Mesenchymal stem cell (in vitro differentiated cells and primary cell): ENCODE measurements at regions not wholly inside any gene's neighbourhood (a gene's known extent, or its start where the extent isn't known, plus 50 kb on each side); places are given as distances from the start of the nearest gene placed in this dataset.
A peak's percentile ranks its signal among the peaks of the same experiment; 100 is the strongest.

Experiments used
- DNase-seq: peaks from one replicate; pipeline ENCODE4 v3.0.0-alpha.2; 2013
- H2AFZ ChIP-seq: one replicate; pipeline ENCODE4 v1.6.1; 2013; ENCODE audit warnings: low read depth, mild to moderate bottlenecking, control low read depth, inconsistent platforms, low read length, moderate library complexity
- H2AK5ac ChIP-seq: 2 replicates; pipeline ENCODE4 v1.6.1; 2013; ENCODE audit warnings: low read length, moderate library complexity, mild to moderate bottlenecking, inconsistent platforms; ENCODE audit not compliant: severe bottlenecking
- H2BK120ac ChIP-seq: one replicate; pipeline ENCODE4 v1.6.1; 2013; ENCODE audit warnings: low read depth, mild to moderate bottlenecking, inconsistent platforms, low read length, moderate library complexity
- H2BK12ac ChIP-seq, 2 experiments: one replicate each; pipeline ENCODE4 v1.6.1; 2013; ENCODE audit warnings: inconsistent platforms in 2 of 2, low read length in 2 of 2, mild to moderate bottlenecking in 2 of 2, moderate library complexity in 2 of 2, control low read depth in 1 of 2
- H2BK15ac ChIP-seq: one replicate; pipeline ENCODE4 v1.6.1; 2013; ENCODE audit warnings: mild to moderate bottlenecking, low read depth, inconsistent platforms; ENCODE audit not compliant: poor library complexity, severe bottlenecking
- H2BK5ac ChIP-seq: 2 replicates; pipeline ENCODE4 v1.6.1; 2013; ENCODE audit warnings: low read depth, mild to moderate bottlenecking, low read length, control low read depth, inconsistent platforms; ENCODE audit not compliant: poor library complexity, severe bottlenecking
- H3K14ac ChIP-seq, 2 experiments: one replicate each; pipeline ENCODE4 v1.6.1; 2013; ENCODE audit warnings: inconsistent platforms in 2 of 2, low read length in 2 of 2, control low read depth in 1 of 2, mild to moderate bottlenecking in 1 of 2, moderate library complexity in 1 of 2
- H3K18ac ChIP-seq, 2 experiments: one replicate each; pipeline ENCODE4 v1.6.1; 2013; ENCODE audit warnings: inconsistent platforms in 2 of 2, low read length in 2 of 2, control low read depth in 1 of 2, low read depth in 1 of 2, mild to moderate bottlenecking in 1 of 2
- H3K23ac ChIP-seq, 2 experiments: one replicate each; pipeline ENCODE4 v1.6.1; 2013; ENCODE audit warnings: inconsistent platforms in 2 of 2, low read length in 2 of 2, mild to moderate bottlenecking in 2 of 2, moderate library complexity in 2 of 2, control low read depth in 1 of 2
- H3K27ac ChIP-seq: 2 replicates; pipeline ENCODE4 v1.5.1; 2013; ENCODE audit warnings: mild to moderate bottlenecking, moderate library complexity, low read length, control low read depth, inconsistent platforms; ENCODE audit not compliant: poor library complexity, severe bottlenecking
- H3K27me3 ChIP-seq, 2 experiments: 2 replicates each; pipeline versions ENCODE4 v1.6.1 to v1.7.0; 2013; ENCODE audit warnings: low read length in 2 of 2, mild to moderate bottlenecking in 2 of 2, moderate library complexity in 2 of 2, control low read depth in 1 of 2, inconsistent platforms in 1 of 2; ENCODE audit not compliant: control insufficient read depth in 1 of 2, insufficient read depth in 1 of 2
- H3K36me3 ChIP-seq, 2 experiments: 2 replicates each; pipeline versions ENCODE4 v1.6.1 to v1.7.0; 2013; ENCODE audit warnings: low read length in 2 of 2, control low read depth in 1 of 2, inconsistent platforms in 1 of 2, low read depth in 1 of 2, mild to moderate bottlenecking in 1 of 2; ENCODE audit not compliant: insufficient read depth in 2 of 2, control insufficient read depth in 1 of 2
- H3K4ac ChIP-seq, 2 experiments: one replicate each; pipeline ENCODE4 v1.6.1; 2013; ENCODE audit warnings: inconsistent platforms in 2 of 2, low read length in 2 of 2, mild to moderate bottlenecking in 2 of 2, moderate library complexity in 2 of 2, control low read depth in 1 of 2, low read depth in 1 of 2
- H3K4me1 ChIP-seq: 2 replicates; pipeline ENCODE4 v1.6.1; 2013; ENCODE audit warnings: low read depth, low read length, control low read depth; ENCODE audit not compliant: control insufficient read depth, insufficient read depth
- H3K4me2 ChIP-seq: 2 replicates; pipeline ENCODE4 v1.6.1; 2013; ENCODE audit warnings: low read length, mild to moderate bottlenecking, inconsistent platforms; ENCODE audit not compliant: poor library complexity, severe bottlenecking
- H3K4me3 ChIP-seq, 2 experiments: 2 replicates each; pipeline versions ENCODE4 v1.5.1 to v1.7.0; 2013; ENCODE audit warnings: low read length in 2 of 2, mild to moderate bottlenecking in 2 of 2, control low read depth in 1 of 2, low read depth in 1 of 2; ENCODE audit not compliant: insufficient read depth in 1 of 2
- H3K79me1 ChIP-seq: replicated peaks from 2 replicates; pipeline ENCODE4 v1.6.1; 2013; ENCODE audit warnings: mild to moderate bottlenecking, control low read depth, low read length, inconsistent platforms; ENCODE audit not compliant: poor library complexity, severe bottlenecking
- H3K9ac ChIP-seq: 2 replicates; pipeline ENCODE4 v1.7.0; 2013; ENCODE audit warnings: mild to moderate bottlenecking, low read length, moderate library complexity
- H3K9me3 ChIP-seq: 2 replicates; pipeline ENCODE4 v1.7.0; 2013; ENCODE audit warnings: mild to moderate bottlenecking, low read length; ENCODE audit not compliant: control insufficient read depth
- H4K8ac ChIP-seq: one replicate; pipeline ENCODE4 v1.6.1; 2013; ENCODE audit warnings: inconsistent platforms, mild to moderate bottlenecking, low read length, moderate library complexity
- H4K91ac ChIP-seq: one replicate; pipeline ENCODE4 v1.6.1; 2013; ENCODE audit warnings: mild to moderate bottlenecking, low read length, inconsistent platforms
- WGBS: methylation state at CpG from one replicate; pipeline ENCODE4 v1.1.7; 2013; ENCODE audit warnings: mixed read lengths; 5-methylcytosine and 5-hydroxymethylcytosine counted together

- H4K91ac ChIP-seq = no peak overlapping the region
- 85% methylated on average over 14 of the region's 15 CpGs for WGBS
- H4K8ac ChIP-seq = no peak overlapping the region
- H3K4me1 ChIP-seq = no peaks in the 10 kb centered on the region
- no peak overlapping the region for H2BK12ac ChIP-seq
- H2AK5ac ChIP-seq = no peak overlapping the region
- H3K79me1 ChIP-seq = no peaks in the 10 kb centered on the region
- H3K4ac ChIP-seq = no peak overlapping the region
- no peak overlapping the region for H2BK15ac ChIP-seq
- peaks cover 3 to 57% of the 10 kb centered on the region in 2 experiments for H3K27me3 ChIP-seq
- DNase-seq = no peak
- H3K4me2 ChIP-seq = no peak overlapping the region
- no peak overlapping the region for H2AFZ ChIP-seq
- H3K36me3 ChIP-seq = no peaks in the 10 kb centered on the region
- H3K27ac ChIP-seq = no peak overlapping the region
- H3K4me3 ChIP-seq = no peak overlapping the region
- no peak overlapping the region for H2BK120ac ChIP-seq
- no peaks in the 10 kb centered on the region for H3K9me3 ChIP-seq
- H3K14ac ChIP-seq = no peak overlapping the region
- H3K23ac ChIP-seq = no peak overlapping the region
- no peak overlapping the region for H2BK5ac ChIP-seq
- no peak overlapping the region for H3K18ac ChIP-seq
- no peak overlapping the region for H3K9ac ChIP-seq
These were observed 269.1 kb upstream of the FOXQ1 start for GRCh38 chr6:1042583-1043457.

- Histone ChIP-seq H3K4me1 (no peaks in the 10 kb centered on the region), H3K36me3 (no peaks in the 10 kb centered on the region), H4K91ac (no peak overlapping the region), H3K4me3 (no peak overlapping the region), H3K9ac (no peak overlapping the region), H3K14ac (no peak overlapping the region), H2BK12ac (no peak overlapping the region), H4K8ac (no peak overlapping the region), H3K23ac (no peak overlapping the region), H2AFZ (no peak overlapping the region), H2BK5ac (no peak overlapping the region), H2BK120ac (no peak overlapping the region), H3K79me1 (no peaks in the 10 kb centered on the region), H3K27me3 (peaks cover 8 to 47% of the 10 kb centered on the region in 2 experiments), H3K4me2 (no peak overlapping the region), H3K4ac (no peak overlapping the region), H3K9me3 (no peaks in the 10 kb centered on the region), H2AK5ac (no peak overlapping the region), H3K18ac (no peak overlapping the region), H3K27ac (no peak overlapping the region), H2BK15ac (no peak overlapping the region)
- no peak for DNase-seq
- WGBS = 95% methylated on average over 10 of the region's 12 CpGs
These were observed 271.5 kb upstream of the FOXQ1 start for GRCh38 chr6:1040393-1040792.

- H3K9ac ChIP-seq = no peak overlapping the region
- no peak overlapping the region for H2BK12ac ChIP-seq
- no peak overlapping the region for H3K4me3 ChIP-seq
- no peaks in the 10 kb centered on the region for H3K4me1 ChIP-seq
- peaks cover 8 to 41% of the 10 kb centered on the region in 2 experiments for H3K27me3 ChIP-seq
- H3K18ac ChIP-seq = no peak overlapping the region
- H4K8ac ChIP-seq = no peak overlapping the region
- WGBS = 100% methylated on average over 2 of the region's 2 CpGs
- no peak overlapping the region for H3K23ac ChIP-seq
- H3K14ac ChIP-seq = no peak overlapping the region
- no peak overlapping the region for H3K4me2 ChIP-seq
- no peak overlapping the region for H2AK5ac ChIP-seq
- H2BK120ac ChIP-seq = no peak overlapping the region
- no peaks in the 10 kb centered on the region for H3K9me3 ChIP-seq
- no peak overlapping the region for H3K4ac ChIP-seq
- H2AFZ ChIP-seq = no peak overlapping the region
- DNase-seq = no peak
- H4K91ac ChIP-seq = no peak overlapping the region
- H3K36me3 ChIP-seq = no peaks in the 10 kb centered on the region
- no peak overlapping the region for H2BK15ac ChIP-seq
- no peaks in the 10 kb centered on the region for H3K79me1 ChIP-seq
- no peak overlapping the region for H3K27ac ChIP-seq
- no peak overlapping the region for H2BK5ac ChIP-seq
These were observed 272.2 kb upstream of the FOXQ1 start for GRCh38 chr6:1039746-1040145.

GRCh38 chr6:1039191-1039590 is 272.7 kb upstream of the FOXQ1 start:
- DNase-seq = no peak
- Histone ChIP-seq H2BK5ac (no peak overlapping the region), H2AK5ac (no peak overlapping the region), H3K27ac (no peak overlapping the region), H3K23ac (no peak overlapping the region), H3K4me1 (no peaks in the 10 kb centered on the region), H4K91ac (no peak overlapping the region), H4K8ac (no peak overlapping the region), H2BK15ac (no peak overlapping the region), H3K4me3 (no peak overlapping the region), H2BK120ac (no peak overlapping the region), H3K4ac (no peak overlapping the region), H3K18ac (peak overlapping the region in 1 of 2 experiments; percentile 18), H3K36me3 (no peaks in the 10 kb centered on the region), H3K27me3 (peaks cover 8 to 35% of the 10 kb centered on the region in 2 experiments), H2AFZ (no peak overlapping the region), H3K4me2 (no peak overlapping the region), H2BK12ac (no peak overlapping the region), H3K79me1 (no peaks in the 10 kb centered on the region), H3K9me3 (no peaks in the 10 kb centered on the region), H3K14ac (peak overlapping the region in 1 of 2 experiments; percentile 61), H3K9ac (no peak overlapping the region)
- WGBS = 89% methylated on average over 8 of the region's 9 CpGs
